ENCODE measurements at regions not wholly inside any gene's neighbourhood (a gene's known extent, or its start where the extent isn't known, plus 50 kb on each side); places are given as distances from the start of the nearest gene placed in this dataset.
"Not testable (repeated sequence)": the region's sequence is repeated elsewhere in the genome, so short reads cannot be mapped to it uniquely, and the experiment has no call there.

- Histone ChIP-seq H3K27ac (no peak overlapping the region), H3K27me3 (replicated peaks) (no peaks in the 10 kb centered on the region)
- no peak for DNase-seq (ENCODE audit: low read depth in 1 of 2, low spot score in 2 of 2)
Observed at GRCh38 chr7:119964065-119964464, 308.9 kb upstream of the KCND2 start.

GRCh38 chr7:119964788-119965542 is 308.0 kb upstream of the KCND2 start:
- no peak for DNase-seq (ENCODE audit: low read depth in 1 of 2, low spot score in 2 of 2)
- no peak overlapping the region for H3K4me3 ChIP-seq
- H3K27me3 ChIP-seq (replicated peaks), result no peaks in the 10 kb centered on the region
- no peaks in the 10 kb centered on the region for H3K36me3 ChIP-seq
- no peaks in the 10 kb centered on the region for H3K9me3 ChIP-seq (replicated peaks)
- H3K27ac ChIP-seq, result no peak overlapping the region
- no peaks in the 10 kb centered on the region for H3K4me1 ChIP-seq (replicated peaks)

More at GRCh38 chr7:119964065-119964464, 308.9 kb upstream of the KCND2 start:
- Histone ChIP-seq H3K4me1 (replicated peaks) (no peaks in the 10 kb centered on the region), H3K36me3 (no peaks in the 10 kb centered on the region), H3K4me3 (no peak overlapping the region), H3K9me3 (replicated peaks) (no peaks in the 10 kb centered on the region)

DNA sequence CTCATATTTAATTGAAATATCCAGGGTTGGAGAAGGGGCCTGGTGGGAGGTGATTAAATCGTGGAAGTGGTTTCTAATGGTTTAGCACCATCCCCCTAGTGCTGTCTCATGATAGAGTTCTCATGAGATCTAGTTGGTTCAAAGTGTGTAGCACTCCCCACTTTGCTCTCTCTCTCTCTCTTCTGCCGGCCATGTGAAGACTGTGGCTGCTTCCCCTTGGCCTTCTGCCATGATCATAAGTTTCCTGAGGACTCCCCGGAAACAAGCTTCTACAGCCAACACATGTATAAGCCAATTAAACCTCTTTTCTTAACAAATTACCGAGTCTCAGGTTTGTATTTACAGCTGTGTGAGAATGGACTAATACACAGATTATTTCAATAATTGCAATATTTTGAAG is 305.8 kb upstream of the KCND2 start:
- H3K27ac ChIP-seq, result no peak overlapping the region
- H3K27me3 ChIP-seq (replicated peaks), result no peaks in the 10 kb centered on the region
- no peaks in the 10 kb centered on the region for H3K9me3 ChIP-seq (replicated peaks)
- DNase-seq (ENCODE audit: low read depth in 1 of 2, low spot score in 2 of 2), result no peak
- no peak overlapping the region for H3K4me3 ChIP-seq
- H3K36me3 ChIP-seq, result no peaks in the 10 kb centered on the region
- H3K4me1 ChIP-seq (replicated peaks), result no peaks in the 10 kb centered on the region

DNA sequence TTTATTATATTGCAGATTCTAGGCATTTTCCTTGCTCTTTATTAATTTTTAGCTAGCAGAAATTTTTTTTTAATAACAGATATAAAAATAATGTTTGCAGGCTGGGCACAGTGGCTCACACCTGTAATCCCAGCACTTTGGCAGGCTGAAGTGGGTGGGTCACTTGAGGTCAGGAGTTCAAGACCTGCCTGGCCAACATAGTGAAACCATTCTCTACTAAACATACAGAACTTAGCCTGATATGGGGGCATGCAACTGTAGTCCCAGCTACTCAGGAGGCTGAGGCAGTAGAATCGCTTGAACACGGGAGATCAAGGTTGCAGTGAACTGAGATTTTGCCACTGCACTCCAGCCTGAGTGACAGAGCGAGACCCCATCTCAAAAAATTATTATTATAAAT is 304.6 kb upstream of the KCND2 start:
- H3K4me3 ChIP-seq; H3K36me3 ChIP-seq; DNase-seq (ENCODE audit: low read depth in 1 of 2, low spot score in 2 of 2); H3K27ac ChIP-seq; H3K27me3 ChIP-seq (replicated peaks); H3K4me1 ChIP-seq (replicated peaks); H3K9me3 ChIP-seq (replicated peaks): not testable (repeated sequence)

GRCh38 chr7:119969054-119969453 is 303.9 kb upstream of the KCND2 start:
- Histone ChIP-seq H3K36me3 (no peaks in the 10 kb centered on the region), H3K27ac (no peak overlapping the region), H3K9me3 (replicated peaks) (no peaks in the 10 kb centered on the region), H3K27me3 (replicated peaks) (no peaks in the 10 kb centered on the region), H3K4me1 (replicated peaks) (no peaks in the 10 kb centered on the region), H3K4me3 (no peak overlapping the region)
- DNase-seq (ENCODE audit: low read depth in 1 of 2, low spot score in 2 of 2), result no peak

GRCh38 chr7:119969763-119970162 is 303.2 kb upstream of the KCND2 start:
- Histone ChIP-seq H3K27ac (no peak overlapping the region), H3K9me3 (replicated peaks) (no peaks in the 10 kb centered on the region), H3K4me1 (replicated peaks) (no peaks in the 10 kb centered on the region), H3K4me3 (no peak overlapping the region), H3K36me3 (no peaks in the 10 kb centered on the region), H3K27me3 (replicated peaks) (no peaks in the 10 kb centered on the region)
- DNase-seq (ENCODE audit: low read depth in 1 of 2, low spot score in 2 of 2), result no peak

DNA sequence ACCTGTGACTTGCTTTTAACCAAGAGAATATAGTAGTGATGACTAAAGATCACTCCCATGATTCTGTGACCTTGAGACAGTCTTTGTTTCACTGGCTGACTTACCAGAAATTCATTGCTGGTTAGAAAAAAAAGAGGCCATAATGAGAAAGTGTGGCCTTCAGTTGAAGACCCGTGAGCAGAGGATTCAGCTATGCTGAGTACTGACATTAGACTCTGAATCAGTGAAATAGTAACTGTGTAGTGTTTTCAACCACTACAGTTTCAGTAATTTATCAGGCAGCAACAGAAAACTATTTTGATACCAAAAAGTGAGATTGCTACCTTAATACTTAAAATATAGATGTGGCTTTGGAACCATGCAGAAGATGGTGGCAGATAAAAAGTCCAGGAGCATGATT is 298.0 kb upstream of the KCND2 start:
- Histone ChIP-seq H3K4me1 (replicated peaks) (no peaks in the 10 kb centered on the region), H3K27ac (no peak overlapping the region)

GRCh38 chr7:119982884-119983283 is 290.1 kb upstream of the KCND2 start:
- no peak overlapping the region for H3K27ac ChIP-seq
- no peak for DNase-seq (ENCODE audit: low read depth in 1 of 2, low spot score in 2 of 2)
- no peaks in the 10 kb centered on the region for H3K36me3 ChIP-seq
- H3K4me1 ChIP-seq (replicated peaks), result no peaks in the 10 kb centered on the region
- no peaks in the 10 kb centered on the region for H3K27me3 ChIP-seq (replicated peaks)
- H3K4me3 ChIP-seq, result no peak overlapping the region
- no peaks in the 10 kb centered on the region for H3K9me3 ChIP-seq (replicated peaks)

More for the DNA sequence above, 298.0 kb upstream of the KCND2 start:
- Histone ChIP-seq H3K9me3 (replicated peaks) (no peaks in the 10 kb centered on the region), H3K36me3 (no peaks in the 10 kb centered on the region), H3K27me3 (replicated peaks) (no peaks in the 10 kb centered on the region), H3K4me3 (no peak overlapping the region)
- no peak for DNase-seq (ENCODE audit: low read depth in 1 of 2, low spot score in 2 of 2)

DNA sequence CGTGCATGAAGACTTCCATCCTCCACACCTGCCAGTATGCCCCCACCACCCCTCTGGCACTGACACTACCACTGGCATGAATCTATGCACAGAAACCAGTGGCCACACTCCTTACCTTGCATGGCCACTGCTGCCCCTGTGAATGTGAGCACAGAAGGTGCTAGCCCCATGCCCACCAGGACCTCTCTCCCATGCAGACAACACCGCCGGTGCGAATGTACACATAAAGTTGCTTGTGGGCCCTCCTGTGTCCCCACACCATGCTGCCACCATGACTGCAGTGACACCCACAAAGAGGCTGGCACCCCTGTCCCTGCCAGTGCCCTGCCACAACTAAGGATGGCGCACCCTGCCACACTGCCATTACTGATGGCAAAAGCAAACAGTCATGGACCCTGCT is 289.5 kb upstream of the KCND2 start:
- Histone ChIP-seq H3K27me3 (replicated peaks) (no peaks in the 10 kb centered on the region), H3K4me1 (replicated peaks) (no peaks in the 10 kb centered on the region), H3K9me3 (replicated peaks) (no peaks in the 10 kb centered on the region), H3K4me3 (no peak overlapping the region), H3K36me3 (no peaks in the 10 kb centered on the region), H3K27ac (no peak overlapping the region)
- DNase-seq (ENCODE audit: low read depth in 1 of 2, low spot score in 2 of 2), result peak in 1 of 2 experiments; percentile 25

DNA sequence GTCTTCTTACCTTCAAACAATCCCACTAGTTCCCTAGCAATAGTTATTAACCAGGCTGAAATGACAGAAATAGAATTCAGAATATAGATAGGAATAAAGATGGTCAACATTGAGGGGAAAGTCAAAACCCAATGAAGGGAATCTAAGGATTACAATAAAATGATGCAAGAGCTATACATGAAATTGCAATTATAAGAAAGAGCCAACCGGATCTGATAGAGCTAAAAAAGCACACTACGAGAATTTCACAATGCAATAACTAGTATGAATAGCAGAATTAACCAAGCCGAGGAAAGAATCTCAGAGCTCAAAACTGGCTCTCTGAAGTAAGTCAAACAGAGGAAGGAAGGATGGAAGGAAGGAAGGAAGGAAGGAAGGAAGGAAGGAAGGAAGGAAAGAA is 288.7 kb upstream of the KCND2 start:
- no peaks in the 10 kb centered on the region for H3K36me3 ChIP-seq
- H3K4me3 ChIP-seq, result no peak overlapping the region
- H3K27ac ChIP-seq, result no peak overlapping the region
- H3K27me3 ChIP-seq (replicated peaks), result no peaks in the 10 kb centered on the region
- no peaks in the 10 kb centered on the region for H3K9me3 ChIP-seq (replicated peaks)
- H3K4me1 ChIP-seq (replicated peaks), result no peaks in the 10 kb centered on the region
- no peak for DNase-seq (ENCODE audit: low read depth in 1 of 2, low spot score in 2 of 2)

DNA sequence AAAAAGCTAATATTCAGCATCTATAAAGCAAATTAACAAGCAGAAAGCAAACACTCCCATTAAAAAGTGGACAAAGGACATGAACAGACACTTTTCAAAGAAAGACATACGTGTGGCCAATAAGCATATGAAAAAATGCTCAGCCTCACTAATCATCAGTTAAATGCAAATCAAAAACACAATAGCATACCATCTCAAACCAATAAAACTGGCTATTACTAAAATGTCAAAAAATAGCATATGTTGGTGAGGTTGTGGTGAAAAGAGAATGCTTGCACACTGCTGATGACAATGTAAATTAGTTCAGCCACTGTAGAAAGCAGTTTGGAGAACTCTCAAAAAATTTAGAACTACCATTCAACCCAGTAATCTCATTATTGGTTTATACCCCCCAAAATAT is 284.6 kb upstream of the KCND2 start:
- H3K27me3 ChIP-seq (replicated peaks), result no peaks in the 10 kb centered on the region
- no peaks in the 10 kb centered on the region for H3K9me3 ChIP-seq (replicated peaks)
- H3K4me3 ChIP-seq, result no peak overlapping the region
- no peaks in the 10 kb centered on the region for H3K36me3 ChIP-seq
- H3K4me1 ChIP-seq (replicated peaks), result no peaks in the 10 kb centered on the region
- no peak overlapping the region for H3K27ac ChIP-seq
- no peak for DNase-seq (ENCODE audit: low read depth in 1 of 2, low spot score in 2 of 2)

GRCh38 chr7:119994928-119995327 is 278.0 kb upstream of the KCND2 start:
- no peak overlapping the region for H3K27ac ChIP-seq
- H3K4me1 ChIP-seq (replicated peaks), result no peaks in the 10 kb centered on the region
- H3K4me3 ChIP-seq, result no peak overlapping the region
- H3K27me3 ChIP-seq (replicated peaks), result no peaks in the 10 kb centered on the region
- DNase-seq (ENCODE audit: low read depth in 1 of 2, low spot score in 2 of 2), result no peak
- no peaks in the 10 kb centered on the region for H3K36me3 ChIP-seq
- H3K9me3 ChIP-seq (replicated peaks), result no peaks in the 10 kb centered on the region

DNA sequence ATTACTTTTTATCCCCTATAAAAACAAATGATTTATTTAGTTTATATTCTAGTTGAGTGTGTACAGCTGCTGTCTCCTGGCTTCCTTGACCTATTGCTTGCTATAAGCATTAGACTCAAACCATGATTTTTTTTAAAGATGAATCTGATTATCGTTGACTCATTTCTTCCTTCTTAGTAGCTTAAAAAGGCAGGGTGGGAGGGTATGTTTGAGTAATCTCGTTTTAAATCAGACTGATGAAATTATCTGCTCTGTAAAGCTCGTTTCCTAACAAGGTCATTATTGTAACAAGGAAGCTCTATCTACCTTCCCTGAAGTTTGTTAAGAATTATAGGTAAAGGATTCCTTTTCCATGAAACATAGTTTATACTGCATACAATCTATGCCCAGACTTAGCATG is 276.3 kb upstream of the KCND2 start:
- H3K4me1 ChIP-seq (replicated peaks), result no peaks in the 10 kb centered on the region
- no peak for DNase-seq (ENCODE audit: low read depth in 1 of 2, low spot score in 2 of 2)
- H3K36me3 ChIP-seq, result no peaks in the 10 kb centered on the region
- no peak overlapping the region for H3K4me3 ChIP-seq
- H3K9me3 ChIP-seq (replicated peaks), result no peaks in the 10 kb centered on the region
- no peaks in the 10 kb centered on the region for H3K27me3 ChIP-seq (replicated peaks)
- H3K27ac ChIP-seq, result no peak overlapping the region

- DNase-seq (ENCODE audit: low read depth in 1 of 2, low spot score in 2 of 2), result no peak
- H3K27ac ChIP-seq, result no peak overlapping the region
- H3K9me3 ChIP-seq (replicated peaks), result no peaks in the 10 kb centered on the region
- H3K4me1 ChIP-seq (replicated peaks), result no peaks in the 10 kb centered on the region
- H3K27me3 ChIP-seq (replicated peaks), result no peaks in the 10 kb centered on the region
- no peak overlapping the region for H3K4me3 ChIP-seq
- no peaks in the 10 kb centered on the region for H3K36me3 ChIP-seq
Observed at GRCh38 chr7:119999738-120000475, 273.1 kb upstream of the KCND2 start.
